Muscle of leg (tissue), 3 donors: ENCODE measurements at regions not wholly inside any gene's neighbourhood (a gene's known extent, or its start where the extent isn't known, plus 50 kb on each side); places are given as distances from the start of the nearest gene placed in this dataset.

ENCODE experiments used
- DNase-seq: peaks from one replicate; pipeline ENCODE4 v3.0.0; 2013
- H3K27ac ChIP-seq: one replicate; pipeline ENCODE4 v1.5.1; 2013; ENCODE audit warnings: mild to moderate bottlenecking, low read length, control low read depth
- H3K27me3 ChIP-seq: one replicate; pipeline ENCODE4 v1.6.1; 2013; ENCODE audit warnings: low read length; ENCODE audit not compliant: control insufficient read depth, insufficient read depth
- H3K36me3 ChIP-seq: one replicate; pipeline ENCODE4 v1.6.1; 2013; ENCODE audit warnings: low read length; ENCODE audit not compliant: control insufficient read depth, insufficient read depth
- H3K4me1 ChIP-seq: one replicate; pipeline ENCODE4 v1.6.1; 2013; ENCODE audit warnings: low read length; ENCODE audit not compliant: control insufficient read depth, insufficient read depth
- H3K4me3 ChIP-seq: one replicate; pipeline ENCODE4 v1.5.1; 2013; ENCODE audit warnings: low read length, control low read depth
- H3K9me3 ChIP-seq: replicated peaks from 2 replicates; pipeline ENCODE4 v1.6.1; 2013; ENCODE audit warnings: low read depth, low read length; ENCODE audit not compliant: control insufficient read depth
- WGBS: methylation state at CpG from one replicate; pipeline ENCODE4 v1.1.5; 2013; ENCODE audit warnings: missing lambda C conversion rate; ENCODE audit not compliant: insufficient coverage; 5-methylcytosine and 5-hydroxymethylcytosine counted together

GRCh38 chr6:144762469-144762868 lies 477.3 kb downstream of the UTRN start:
- H3K36me3 ChIP-seq, result peaks cover 3% of the 10 kb centered on the region
- no peaks in the 10 kb centered on the region for H3K27me3 ChIP-seq
- no CpG with 5 or more reads among the region's 3 CpGs for WGBS
- H3K4me3 ChIP-seq, result no peak overlapping the region
- no peaks in the 10 kb centered on the region for H3K9me3 ChIP-seq
- no peak overlapping the region for H3K27ac ChIP-seq
- peak; percentile 13 for DNase-seq
- no peaks in the 10 kb centered on the region for H3K4me1 ChIP-seq

DNA sequence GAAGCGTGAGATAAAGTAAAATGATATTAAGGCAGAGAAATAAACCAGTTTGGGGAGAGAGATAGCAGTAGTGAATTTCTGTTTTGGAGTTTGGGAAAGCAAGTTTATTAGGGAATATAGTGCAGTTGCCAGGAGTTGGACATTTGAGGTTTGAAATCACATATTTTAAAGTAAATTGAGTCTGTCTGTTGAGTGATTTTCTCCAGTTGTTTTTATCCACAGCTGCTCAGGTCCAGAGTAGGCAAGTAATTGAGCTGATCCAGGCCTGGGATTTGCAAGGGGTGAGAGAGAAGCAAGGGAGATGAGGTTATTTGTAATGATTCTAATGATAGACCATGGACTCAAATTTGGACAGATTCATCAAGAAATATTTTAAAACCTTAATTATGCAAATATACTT lies 481.9 kb downstream of the UTRN start:
- WGBS, result 78% methylated on average over 1 of the region's 1 CpG

DNA sequence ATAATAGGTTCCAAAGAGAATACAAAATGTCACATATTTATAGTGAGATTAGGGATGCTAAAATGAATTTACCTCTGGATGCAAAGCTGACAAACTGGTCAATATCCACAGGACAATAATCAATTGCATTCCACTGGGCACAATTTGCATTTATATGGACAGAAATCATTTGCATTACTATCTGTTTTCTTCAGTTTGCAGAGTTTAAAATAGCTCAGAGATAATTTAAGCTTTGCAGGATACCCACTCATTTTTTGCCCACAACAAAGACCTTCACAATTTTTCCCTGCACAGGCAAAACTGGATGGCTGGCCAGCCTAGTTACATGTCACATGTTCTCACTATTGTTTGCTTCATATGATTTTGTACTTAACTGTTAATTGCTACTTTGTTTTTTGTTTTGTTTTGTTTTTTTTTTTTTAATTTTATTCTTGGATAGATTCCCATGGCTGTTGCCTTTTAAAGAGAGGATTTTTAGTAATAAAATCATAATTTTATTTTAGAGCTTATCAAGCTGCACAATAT lies 483.5 kb downstream of the UTRN start:
- Histone ChIP-seq H3K4me1 (peaks cover 5% of the 10 kb centered on the region), H3K9me3 (no peaks in the 10 kb centered on the region), H3K36me3 (peaks cover 5% of the 10 kb centered on the region), H3K27me3 (no peaks in the 10 kb centered on the region), H3K27ac (no peak overlapping the region), H3K4me3 (no peak overlapping the region)
- peak; percentile 21 for DNase-seq

More for the DNA sequence above, 481.9 kb downstream of the UTRN start:
- no peaks in the 10 kb centered on the region for H3K27me3 ChIP-seq
- no peak overlapping the region for H3K4me3 ChIP-seq
- H3K36me3 ChIP-seq, result peaks cover 3% of the 10 kb centered on the region
- H3K27ac ChIP-seq, result no peak overlapping the region
- H3K4me1 ChIP-seq, result peaks cover 5% of the 10 kb centered on the region
- no peaks in the 10 kb centered on the region for H3K9me3 ChIP-seq
- peak; percentile 73 for DNase-seq

DNA sequence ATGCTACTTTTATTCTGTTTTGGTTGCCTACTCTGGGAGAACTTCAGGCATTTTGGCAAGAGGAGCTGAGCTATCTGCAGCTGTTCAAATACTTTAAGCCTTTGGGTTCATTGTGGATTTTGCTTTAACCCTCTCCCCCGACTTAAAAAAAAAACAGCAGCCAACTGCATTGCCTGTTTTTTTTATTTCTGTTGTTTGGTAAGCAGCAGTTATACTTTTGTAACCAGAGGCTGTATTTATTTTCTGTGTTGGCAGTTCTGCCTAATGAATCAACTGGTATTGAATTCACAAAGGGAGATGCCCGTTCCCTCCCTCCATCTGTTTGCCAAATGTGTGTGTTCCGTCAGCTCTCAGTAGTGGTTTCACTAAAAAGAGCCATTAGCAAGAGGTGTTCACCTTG lies 484.0 kb downstream of the UTRN start:
- Histone ChIP-seq H3K9me3 (no peaks in the 10 kb centered on the region), H3K4me3 (no peak overlapping the region), H3K4me1 (peaks cover 5% of the 10 kb centered on the region), H3K27ac (peak overlapping the region; percentile 38), H3K27me3 (no peaks in the 10 kb centered on the region), H3K36me3 (peaks cover 7% of the 10 kb centered on the region)
- peak; percentile 86 for DNase-seq
- WGBS, result 17% methylated on average over 2 of the region's 3 CpGs

DNA sequence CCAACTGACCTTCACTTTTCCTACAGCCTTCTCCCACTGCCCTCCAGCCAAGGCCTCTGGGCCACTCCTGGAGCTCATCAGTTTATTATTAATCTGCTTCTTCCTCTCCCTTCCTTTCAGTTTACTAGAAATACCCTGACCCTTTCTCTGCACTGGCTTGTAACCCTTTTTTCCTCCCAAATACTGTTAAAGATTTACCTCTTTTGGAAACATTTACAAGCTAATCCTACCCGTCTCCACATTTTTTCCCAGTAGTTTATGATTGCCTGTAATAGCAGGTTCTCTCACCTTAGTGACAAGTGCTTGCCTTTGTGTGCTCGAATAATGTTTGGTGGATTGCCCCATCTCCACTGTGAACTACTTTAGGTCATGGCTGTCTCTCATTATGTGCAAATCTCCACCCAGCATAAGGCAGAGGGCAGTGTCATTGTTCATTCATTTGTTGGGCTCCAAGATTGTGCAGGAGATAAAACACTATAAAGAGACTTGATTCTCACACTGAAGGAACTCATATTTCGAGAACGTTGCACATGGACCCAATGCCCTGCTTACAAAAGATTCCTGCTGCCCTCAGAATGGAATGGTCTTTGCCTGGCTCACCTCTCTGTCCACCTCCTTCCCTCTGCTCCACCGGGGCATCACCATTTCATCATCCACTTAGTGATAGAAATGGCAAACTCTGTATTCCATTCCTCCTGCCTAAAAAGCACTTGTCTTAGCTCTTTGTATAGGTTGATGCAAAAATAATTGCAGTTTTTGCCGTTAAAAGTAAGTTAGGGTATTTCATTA lies 491.1 kb downstream of the UTRN start:
- WGBS, result no CpG with 5 or more reads among the region's 6 CpGs
- no peak overlapping the region for H3K4me3 ChIP-seq
- no peak for DNase-seq
- H3K4me1 ChIP-seq, result no peaks in the 10 kb centered on the region
- peaks cover 23% of the 10 kb centered on the region for H3K36me3 ChIP-seq
- H3K27ac ChIP-seq, result no peak overlapping the region
- H3K27me3 ChIP-seq, result no peaks in the 10 kb centered on the region
- H3K9me3 ChIP-seq, result no peaks in the 10 kb centered on the region

DNA sequence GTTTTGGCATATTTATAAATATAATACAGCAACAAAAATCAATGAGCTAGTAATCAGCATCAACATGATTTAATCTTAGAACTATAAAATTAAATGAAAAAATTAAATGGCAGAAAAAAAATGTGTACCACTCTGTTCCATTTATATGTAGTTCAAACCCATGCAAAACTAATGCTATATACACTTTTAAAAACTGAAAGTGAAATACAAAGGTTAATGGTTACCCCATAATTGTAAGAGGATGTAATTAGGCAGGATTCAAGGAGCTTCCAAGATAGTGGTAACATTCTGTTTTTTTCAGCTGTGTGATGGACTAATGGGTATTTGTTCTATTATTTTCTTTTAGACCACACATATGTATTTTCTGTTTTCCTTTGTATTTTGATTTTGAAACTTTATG lies 492.1 kb downstream of the UTRN start:
- Histone ChIP-seq H3K4me1 (no peaks in the 10 kb centered on the region), H3K4me3 (no peak overlapping the region), H3K27me3 (no peaks in the 10 kb centered on the region), H3K9me3 (no peaks in the 10 kb centered on the region), H3K36me3 (peaks cover 23% of the 10 kb centered on the region), H3K27ac (no peak overlapping the region)
- DNase-seq, result no peak

GRCh38 chr6:144778056-144778455 lies 492.9 kb downstream of the UTRN start:
- no peaks in the 10 kb centered on the region for H3K4me1 ChIP-seq
- WGBS, result 86% methylated on average over 2 of the region's 2 CpGs
- H3K9me3 ChIP-seq, result no peaks in the 10 kb centered on the region
- H3K27ac ChIP-seq, result no peak overlapping the region
- no peaks in the 10 kb centered on the region for H3K27me3 ChIP-seq
- H3K4me3 ChIP-seq, result no peak overlapping the region
- H3K36me3 ChIP-seq, result peaks cover 23% of the 10 kb centered on the region
- DNase-seq, result no peak

DNA sequence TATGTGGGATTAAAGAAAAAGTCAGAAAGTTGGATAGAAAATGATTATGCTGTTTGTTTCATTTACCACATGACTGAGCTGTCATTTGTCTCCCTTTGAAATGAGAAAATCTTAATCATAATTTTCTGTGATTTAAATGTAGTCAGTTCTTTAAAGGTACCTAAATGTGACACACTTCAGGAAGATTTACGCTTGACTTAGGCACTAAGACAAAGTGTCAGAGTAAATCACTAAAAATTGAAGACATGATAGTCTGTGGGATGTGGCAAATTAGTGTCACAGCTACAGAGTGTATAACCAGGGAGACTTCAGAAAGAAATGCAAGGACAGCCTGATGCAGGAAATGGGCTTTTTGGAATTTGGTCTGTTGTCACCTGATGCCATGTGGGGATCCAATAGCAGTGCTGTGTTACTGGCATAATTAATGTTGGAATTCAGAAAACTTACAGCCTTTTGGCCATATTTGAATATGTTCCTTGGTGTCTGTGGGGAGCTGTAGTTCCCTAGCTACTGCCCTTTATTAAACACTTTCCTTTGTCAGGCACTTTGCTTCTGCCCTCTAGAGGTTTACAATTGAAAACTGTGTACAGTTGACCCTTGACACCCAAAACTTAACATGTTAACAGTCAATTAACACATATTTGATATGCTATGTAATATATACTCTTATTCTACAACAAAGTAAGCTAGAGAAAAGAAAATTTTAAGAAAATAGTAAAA lies 493.8 kb downstream of the UTRN start:
- 100% methylated on average over 1 of the region's 1 CpG for WGBS
- H3K9me3 ChIP-seq, result no peaks in the 10 kb centered on the region
- no peaks in the 10 kb centered on the region for H3K4me1 ChIP-seq
- H3K27ac ChIP-seq, result no peak overlapping the region
- no peak overlapping the region for H3K4me3 ChIP-seq
- no peak for DNase-seq
- peaks cover 18% of the 10 kb centered on the region for H3K36me3 ChIP-seq
- no peaks in the 10 kb centered on the region for H3K27me3 ChIP-seq

DNA sequence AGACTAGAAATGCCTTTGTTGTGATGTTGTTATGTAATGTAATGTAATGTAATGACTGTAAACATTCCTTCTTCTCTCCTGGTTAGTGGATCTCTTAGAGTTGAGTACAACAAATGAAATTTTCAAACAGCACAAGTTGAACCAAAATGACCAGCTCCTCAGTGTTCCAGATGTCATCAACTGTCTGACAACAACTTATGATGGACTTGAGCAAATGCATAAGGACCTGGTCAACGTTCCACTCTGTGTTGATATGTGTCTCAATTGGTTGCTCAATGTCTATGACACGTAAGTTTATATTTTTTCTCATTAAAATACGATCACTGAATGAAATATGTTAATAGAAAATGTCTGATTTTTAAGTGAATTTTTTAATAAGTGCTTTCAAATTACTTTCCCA lies 496.7 kb downstream of the UTRN start:
- Histone ChIP-seq H3K27ac (no peak overlapping the region), H3K27me3 (no peaks in the 10 kb centered on the region), H3K36me3 (peaks cover 4% of the 10 kb centered on the region), H3K4me1 (no peaks in the 10 kb centered on the region), H3K9me3 (no peaks in the 10 kb centered on the region), H3K4me3 (no peak overlapping the region)
- no peak for DNase-seq
- WGBS, result no CpG with 5 or more reads among the region's 3 CpGs

DNA sequence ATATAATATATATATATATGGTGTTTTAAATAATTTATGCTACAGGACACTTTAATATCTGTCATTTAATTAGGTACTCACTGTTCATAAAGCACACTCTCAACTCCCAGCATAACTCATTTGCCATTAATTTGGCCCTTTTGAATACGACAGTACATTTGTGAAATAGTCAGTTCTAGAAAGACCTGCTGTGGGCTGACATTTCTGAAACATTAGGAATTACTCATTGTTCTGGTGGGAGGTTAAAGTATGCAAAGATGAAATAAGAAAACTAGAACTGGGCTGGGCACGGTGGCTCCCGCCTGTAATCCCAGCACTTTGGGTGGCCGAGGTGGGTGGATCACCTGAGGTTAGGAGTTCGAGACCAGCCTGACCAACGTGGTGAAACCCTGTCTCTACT lies 497.5 kb downstream of the UTRN start:
- no peak overlapping the region for H3K4me3 ChIP-seq
- no peak overlapping the region for H3K27ac ChIP-seq
- H3K27me3 ChIP-seq, result no peaks in the 10 kb centered on the region
- no CpG with 5 or more reads among the region's 6 CpGs for WGBS
- H3K4me1 ChIP-seq, result no peaks in the 10 kb centered on the region
- no peaks in the 10 kb centered on the region for H3K9me3 ChIP-seq
- DNase-seq, result no peak
- H3K36me3 ChIP-seq, result peaks cover 4% of the 10 kb centered on the region
